HL-60 (cell line): ENCODE measurements at regions not wholly inside any gene's neighbourhood (a gene's known extent, or its start where the extent isn't known, plus 50 kb on each side); places are given as distances from the start of the nearest gene placed in this dataset.

Experiments
- DNase-seq, 2 experiments: peaks; one replicate each; pipeline ENCODE4 v3.0.0-alpha.2; 2010 to 2020; ENCODE audit warnings: low read depth in 1 of 2, low spot score in 1 of 2
- H3K27ac ChIP-seq: fragments of 250-450 bp; sonication (Bioruptor Pico); replicated peaks from 2 replicates; pipeline ENCODE4 v1.5.1; 2020; ENCODE audit warnings: mild to moderate bottlenecking, moderate library complexity
- H3K27me3 ChIP-seq: fragments of 250-450 bp; sonication (Bioruptor Pico); 2 replicates; pipeline ENCODE4 v1.5.1; 2021; ENCODE audit warnings: mild to moderate bottlenecking, moderate library complexity; ENCODE audit not compliant: insufficient read depth, poor library complexity, severe bottlenecking
- H3K4me3 ChIP-seq: replicated peaks from 2 replicates; pipeline ENCODE4 v1.5.1; 2011; ENCODE audit warnings: mild to moderate bottlenecking, control low read depth, low read length; ENCODE audit not compliant: insufficient read depth
- CTCF ChIP-seq: IDR thresholded peaks from one replicate; pipeline ENCODE4 v1.5.1; 2011; ENCODE audit warnings: low read length, control low read depth, inconsistent platforms; ENCODE audit not compliant: insufficient read depth
- GABPA ChIP-seq: IDR thresholded peaks from 2 replicates; pipeline ENCODE4 v1.6.1; 2012; ENCODE audit warnings: low read depth
- POLR2AphosphoS5 ChIP-seq: IDR thresholded peaks from 2 replicates; pipeline ENCODE4 v1.6.1; 2012; ENCODE audit warnings: low read depth
- REST ChIP-seq: IDR thresholded peaks from 2 replicates; pipeline ENCODE4 v1.6.1; 2012; ENCODE audit warnings: low read depth; ENCODE audit not compliant: insufficient replicate concordance
- SPI1 ChIP-seq: IDR thresholded peaks from 2 replicates; pipeline ENCODE4 v1.6.1; 2012; ENCODE audit warnings: low read depth, mild to moderate bottlenecking, borderline replicate concordance

GRCh38 chr9:2489838-2490314, 131.7 kb upstream of the VLDLR start:
- Histone ChIP-seq H3K27me3 (no peaks in the 10 kb centered on the region), H3K4me3 (no peak overlapping the region), H3K27ac (no peak overlapping the region)
- TF ChIP-seq GABPA (no peak), CTCF (no peak)
- DNase-seq = no peak

- H3K27me3 ChIP-seq = no peaks in the 10 kb centered on the region
- H3K4me3 ChIP-seq = no peak overlapping the region
- no peak overlapping the region for H3K27ac ChIP-seq
- TF ChIP-seq GABPA (no peak), CTCF (no peak), REST (no peak), POLR2AphosphoS5 (no peak), SPI1 (no peak)
- DNase-seq = no peak
Measured at GRCh38 chr9:2492161-2492560, 129.4 kb upstream of the VLDLR start.

GRCh38 chr9:2493109-2493508, 128.5 kb upstream of the VLDLR start:
- Histone ChIP-seq H3K27ac (peak overlapping the region; percentile 44), H3K4me3 (no peak overlapping the region), H3K27me3 (no peaks in the 10 kb centered on the region)
- DNase-seq = peak; percentile 54 to 75
- no peak for TF ChIP-seq GABPA
- TF ChIP-seq CTCF = no peak
- no peak for TF ChIP-seq REST
- peak; percentile 45; the same call in 1 of the 2 replicates for TF ChIP-seq SPI1
- 0 out of 2 replicates have a peak, but pooled peaks have one; percentile 26 for TF ChIP-seq POLR2AphosphoS5

- DNase-seq = no peak
- no peaks in the 10 kb centered on the region for H3K27me3 ChIP-seq
- H3K27ac ChIP-seq = peak overlapping the region; percentile 44
- no peak overlapping the region for H3K4me3 ChIP-seq
- TF ChIP-seq POLR2AphosphoS5 (no peak), GABPA (no peak), REST (no peak), SPI1 (no peak), CTCF (no peak)
Measured at GRCh38 chr9:2493529-2493928, 128.1 kb upstream of the VLDLR start.
